Panc1 (cell line): ENCODE measurements at regions not wholly inside any gene's neighbourhood (a gene's known extent, or its start where the extent isn't known, plus 50 kb on each side); places are given as distances from the start of the nearest gene placed in this dataset.
"Not testable (repeated sequence)": the region's sequence is repeated elsewhere in the genome, so short reads cannot be mapped to it uniquely, and the experiment has no call there.

Experiments
- ATAC-seq: fragments of 200-7000 bp; cut with Tn5 transposase; 2 replicates; pipeline ENCODE4 v1.9.1; 2020; ENCODE audit warnings: mild to moderate bottlenecking, moderate library complexity
- BruUV-seq: library from RNA; stranded (reverse); fragments of 400-500 nt; replicated peaks from 2 replicates; lab custom pipeline; 2021; lab: Mats Ljungman, UMichigan
- CTCF ChIA-PET: fragments of 300-600 bp; sonication (Branson Sonifier 250); formaldehyde crosslinking; loops from one replicate; lab custom pipeline; 2022; ENCODE audit warnings: antibody characterized with exemption; lab: Charles Lee
- POLR2A ChIA-PET: fragments of 300-600 bp; sonication (Branson Sonifier 250); formaldehyde crosslinking; loops from one replicate; lab custom pipeline; 2022; ENCODE audit warnings: antibody characterized with exemption; lab: Charles Lee
- DNase-seq: peaks from one replicate; pipeline ENCODE4 v3.0.0-alpha.2; 2010; ENCODE audit warnings: low read depth, low spot score
- H3K27ac ChIP-seq: 2 replicates; pipeline ENCODE4 v1.5.1; 2011; ENCODE audit warnings: mild to moderate bottlenecking, low read length, inconsistent platforms
- H3K27me3 ChIP-seq: fragments of 200-500 bp; sonication (Bioruptor generic); 2 replicates; pipeline ENCODE4 v1.6.0; 2014; ENCODE audit warnings: low read length, inconsistent platforms; ENCODE audit not compliant: control insufficient read depth, insufficient read depth
- H3K36me3 ChIP-seq: fragments of 200-500 bp; sonication (Bioruptor generic); 2 replicates; pipeline ENCODE4 v1.5.1; 2014; ENCODE audit warnings: inconsistent platforms, mild to moderate bottlenecking, low read length, moderate library complexity; ENCODE audit not compliant: control insufficient read depth, insufficient read depth
- H3K4me1 ChIP-seq: 2 replicates; pipeline ENCODE4 v1.5.1; 2011; ENCODE audit warnings: inconsistent platforms, mild to moderate bottlenecking, low read length, moderate library complexity; ENCODE audit not compliant: control insufficient read depth, insufficient read depth
- H3K4me3 ChIP-seq, 2 experiments: 2 replicates each; pipeline ENCODE4 v1.5.1; 2011 to 2012; ENCODE audit warnings: low read depth in 2 of 2, low read length in 2 of 2, mild to moderate bottlenecking in 2 of 2, inconsistent platforms in 1 of 2, moderate library complexity in 1 of 2
- H3K9me3 ChIP-seq: fragments of 200-500 bp; sonication (Bioruptor generic); 2 replicates; pipeline ENCODE4 v1.5.1; 2014; ENCODE audit warnings: low read depth, mild to moderate bottlenecking, inconsistent platforms, low read length, moderate library complexity; ENCODE audit not compliant: control insufficient read depth, insufficient read depth
- CTCF ChIP-seq: fragments of 450-650 bp; IDR thresholded peaks from 2 replicates; pipeline ENCODE4 v1.5.1; 2017; ENCODE audit warnings: mild to moderate bottlenecking
- POLR2AphosphoS5 ChIP-seq: IDR thresholded peaks from 2 replicates; pipeline ENCODE4 v1.6.1; 2012; ENCODE audit warnings: mild to moderate bottlenecking, low read depth, low read length, moderate library complexity
- REST ChIP-seq, 2 experiments: IDR thresholded peaks; 2 replicates each; pipeline ENCODE4 v1.6.1; 2011 to 2012; ENCODE audit warnings: low read depth in 2 of 2, control low read depth in 1 of 2, low read length in 1 of 2, mild to moderate bottlenecking in 1 of 2, moderate library complexity in 1 of 2; ENCODE audit not compliant: insufficient read depth in 1 of 2
- SIN3A ChIP-seq: IDR thresholded peaks from 2 replicates; pipeline ENCODE4 v1.6.1; 2012; ENCODE audit warnings: low read depth, mild to moderate bottlenecking, low read length, moderate library complexity, borderline replicate concordance; ENCODE audit not compliant: insufficient read depth
- TCF7L2 ChIP-seq: IDR thresholded peaks from 2 replicates; pipeline ENCODE4 v1.6.1; 2011; ENCODE audit warnings: mild to moderate bottlenecking, low read depth, low read length, inconsistent platforms
- in situ Hi-C: cut with HindIII; loops from 2 replicates; pipeline ENCODE4 v1.10.0; 2016; ENCODE audit warnings: low sequenced_read_pairs, low pct_unique_long_range_greater_than_20kb
- intact Hi-C: fragments of 100-400 bp; cut with micrococcal nuclease; formaldehyde crosslinking; loops from one replicate; pipeline ENCODE4 v1.10.0; 2022; ENCODE audit not compliant: unreplicated experiment

- H3K9me3 ChIP-seq: no peaks in the 10 kb centered on the region
- BruUV-seq: no TSS peak
- no peaks in the 10 kb centered on the region for H3K27me3 ChIP-seq
- no peak for DNase-seq
- H3K4me3 ChIP-seq: no peak overlapping the region
- no peak for ATAC-seq
- CTCF ChIA-PET: no interaction called here
- H3K27ac ChIP-seq: no peak overlapping the region
- H3K4me1 ChIP-seq: no peaks in the 10 kb centered on the region
- H3K36me3 ChIP-seq: no peaks in the 10 kb centered on the region
- in situ Hi-C loops (no loop called here), intact Hi-C loops (no loop called here)
- TF ChIP-seq POLR2AphosphoS5 (no peak), SIN3A (no peak), CTCF (no peak), TCF7L2 (no peak), REST (IDR thresholded peaks at IDR 0.05; ENCODE audit: insufficient read depth in 1 of 2, low read depth in 2 of 2, low read length in 1 of 2) (no peak)
- POLR2A ChIA-PET: no interaction called here
Measured at GRCh38 chr10:34010891-34011290, 676.4 kb upstream of the NRP1 start.

GRCh38 chr10:34010228-34010627 is 675.8 kb upstream of the NRP1 start:
- CTCF ChIA-PET, ATAC-seq, H3K27me3 ChIP-seq, H3K4me1 ChIP-seq, POLR2A ChIA-PET, H3K36me3 ChIP-seq, H3K27ac ChIP-seq, intact Hi-C loops, DNase-seq, in situ Hi-C loops, BruUV-seq, H3K9me3 ChIP-seq, H3K4me3 ChIP-seq: not testable (repeated sequence)

- no peak overlapping the region for H3K4me3 ChIP-seq
- ATAC-seq (no peak), DNase-seq (no peak)
- no peak overlapping the region for H3K27ac ChIP-seq
- CTCF ChIA-PET: no interaction called here
- H3K9me3 ChIP-seq: no peaks in the 10 kb centered on the region
- TF ChIP-seq REST (IDR thresholded peaks at IDR 0.05; ENCODE audit: insufficient read depth in 1 of 2, low read depth in 2 of 2, low read length in 1 of 2) (no peak), CTCF (no peak), POLR2AphosphoS5 (no peak), TCF7L2 (no peak), SIN3A (no peak)
- intact Hi-C loops: no loop called here
- no TSS peak for BruUV-seq
- POLR2A ChIA-PET: no interaction called here
- no peaks in the 10 kb centered on the region for H3K4me1 ChIP-seq
- H3K27me3 ChIP-seq: no peaks in the 10 kb centered on the region
- no peaks in the 10 kb centered on the region for H3K36me3 ChIP-seq
- in situ Hi-C loops: no loop called here
Measured at GRCh38 chr10:34008656-34009055, 674.2 kb upstream of the NRP1 start.
